GM12878 (cell line): ENCODE measurements at regions not wholly inside any gene's neighbourhood (a gene's known extent, or its start where the extent isn't known, plus 50 kb on each side); places are given as distances from the start of the nearest gene placed in this dataset.

Source experiments
- ATF7 ChIP-seq: fragments of 450-650 bp; IDR thresholded peaks from 2 replicates; pipeline ENCODE4 v1.6.1; 2016; ENCODE audit warnings: low read depth, mild to moderate bottlenecking
- CBFB ChIP-seq: IDR thresholded peaks from 2 replicates; pipeline ENCODE4 v1.6.1; 2016; ENCODE audit warnings: antibody characterized with exemption, low read depth
- CHD1 ChIP-seq: IDR thresholded peaks from 2 replicates; pipeline ENCODE4 v1.6.1; 2012; ENCODE audit warnings: low read depth, low read length, improper control_type of control experiment
- ESRRA ChIP-seq: IDR thresholded peaks from 2 replicates; pipeline ENCODE4 v1.6.1; 2012; ENCODE audit warnings: mild to moderate bottlenecking, low read length, improper control_type of control experiment
- ETV6 ChIP-seq, 2 experiments: fragments of 450-650 bp in 1 of 2; IDR thresholded peaks in 1 of 2; conservative IDR thresholded peaks in 1 of 2; 2 replicates each; pipeline ENCODE4 v1.6.1; 2014; ENCODE audit warnings: antibody characterized with exemption in 1 of 2, borderline replicate concordance in 1 of 2, low read depth in 1 of 2, mild to moderate bottlenecking in 1 of 2, moderate library complexity in 1 of 2
- EZH2 ChIP-seq: IDR thresholded peaks from 2 replicates; pipeline ENCODE4 v1.6.1; 2012; ENCODE audit warnings: low read depth, mild to moderate bottlenecking, control low read depth, inconsistent platforms, low read length, borderline replicate concordance; ENCODE audit not compliant: control insufficient read depth
- HDAC2 ChIP-seq: fragments of 200-600 bp; sonication (generic); IDR thresholded peaks from 2 replicates; pipeline ENCODE4 v1.6.1; 2017
- HDGF ChIP-seq: fragments of 450-650 bp; IDR thresholded peaks from 2 replicates; pipeline ENCODE4 v1.6.1; 2016; ENCODE audit warnings: antibody characterized with exemption
- KDM1A ChIP-seq: fragments of 200-600 bp; sonication (generic); IDR thresholded peaks from 2 replicates; pipeline ENCODE4 v1.6.1; 2016; ENCODE audit warnings: borderline replicate concordance
- MEF2A ChIP-seq: IDR thresholded peaks from 2 replicates; pipeline ENCODE4 v1.6.1; 2011; ENCODE audit warnings: low read depth, mild to moderate bottlenecking, low read length, moderate library complexity; ENCODE audit not compliant: insufficient read depth
- MTA3 ChIP-seq: IDR thresholded peaks from 2 replicates; pipeline ENCODE4 v1.6.1; 2012; ENCODE audit warnings: low read length, inconsistent platforms, borderline replicate concordance
- MYB ChIP-seq: fragments of 150-350 bp; IDR thresholded peaks from 2 replicates; pipeline ENCODE4 v1.6.1; 2014; ENCODE audit warnings: mild to moderate bottlenecking, low read depth, low read length, borderline replicate concordance
- MYC ChIP-seq: IDR thresholded peaks from 2 replicates; pipeline ENCODE4 v1.6.1; 2011; ENCODE audit warnings: mild to moderate bottlenecking, low read length, moderate library complexity, inconsistent platforms; ENCODE audit not compliant: insufficient read depth, insufficient replicate concordance, insufficient read length, severe bottlenecking
- NFIC ChIP-seq: IDR thresholded peaks from 2 replicates; pipeline ENCODE4 v1.6.1; 2012; ENCODE audit warnings: low read depth, mild to moderate bottlenecking, inconsistent platforms, low read length, moderate library complexity
- NRF1 ChIP-seq: conservative IDR thresholded peaks from 2 replicates; pipeline ENCODE4 v1.6.1; 2011; ENCODE audit warnings: mild to moderate bottlenecking, low read depth, low read length, improper control_type of control experiment
- PAX5 ChIP-seq: IDR thresholded peaks from 2 replicates; pipeline ENCODE4 v1.6.1; 2011; ENCODE audit warnings: low read depth, low read length, borderline replicate concordance
- POU2F2 ChIP-seq: IDR thresholded peaks from 3 replicates; pipeline ENCODE4 v1.6.1; 2011; ENCODE audit warnings: low read depth, mild to moderate bottlenecking, low read length, borderline replicate concordance
- RAD21 ChIP-seq: IDR thresholded peaks from 2 replicates; pipeline ENCODE4 v1.6.1; 2011; ENCODE audit warnings: mild to moderate bottlenecking, low read depth, low read length, moderate library complexity; ENCODE audit not compliant: insufficient read depth
- RCOR1 ChIP-seq: conservative IDR thresholded peaks from 2 replicates; pipeline ENCODE4 v1.6.1; 2012; ENCODE audit warnings: low read depth, low read length, improper control_type of control experiment
- SMARCA5 ChIP-seq: fragments of 450-650 bp; IDR thresholded peaks from 2 replicates; pipeline ENCODE4 v1.6.1; 2017; ENCODE audit warnings: mild to moderate bottlenecking
- SMC3 ChIP-seq: IDR thresholded peaks from 2 replicates; pipeline ENCODE4 v1.6.1; 2011; ENCODE audit warnings: low read length, improper control_type of control experiment, borderline replicate concordance
- SREBF2 ChIP-seq: IDR thresholded peaks from 2 replicates; pipeline ENCODE4 v1.6.1; 2012; ENCODE audit warnings: mild to moderate bottlenecking, low read length
- TBL1XR1 ChIP-seq: IDR thresholded peaks from 2 replicates; pipeline ENCODE4 v1.6.1; 2012; ENCODE audit warnings: low read depth, low read length, improper control_type of control experiment
- YBX1 ChIP-seq: fragments of 450-650 bp; IDR thresholded peaks from 2 replicates; pipeline ENCODE4 v1.6.1; 2016; ENCODE audit warnings: antibody characterized with exemption
- TF ChIP-seq, protein P1 (sequence below): fragments of 450-650 bp; IDR thresholded peaks from 2 replicates; pipeline ENCODE4 v1.6.1; 2017; ENCODE audit warnings: borderline replicate concordance
- TF ChIP-seq, protein P2 (sequence below): fragments of 450-650 bp; formaldehyde crosslinking; IDR thresholded peaks from 2 replicates; pipeline ENCODE4 v1.5.0; 2022; ENCODE audit warnings: mild to moderate bottlenecking, missing genetic modification characterization
- TF ChIP-seq, protein P3 (sequence below): IDR thresholded peaks from 2 replicates; pipeline ENCODE4 v1.6.1; 2011; ENCODE audit warnings: borderline replicate concordance, low read depth, mild to moderate bottlenecking, moderate library complexity, low read length; ENCODE audit not compliant: insufficient read depth, poor library complexity, severe bottlenecking

DNA sequence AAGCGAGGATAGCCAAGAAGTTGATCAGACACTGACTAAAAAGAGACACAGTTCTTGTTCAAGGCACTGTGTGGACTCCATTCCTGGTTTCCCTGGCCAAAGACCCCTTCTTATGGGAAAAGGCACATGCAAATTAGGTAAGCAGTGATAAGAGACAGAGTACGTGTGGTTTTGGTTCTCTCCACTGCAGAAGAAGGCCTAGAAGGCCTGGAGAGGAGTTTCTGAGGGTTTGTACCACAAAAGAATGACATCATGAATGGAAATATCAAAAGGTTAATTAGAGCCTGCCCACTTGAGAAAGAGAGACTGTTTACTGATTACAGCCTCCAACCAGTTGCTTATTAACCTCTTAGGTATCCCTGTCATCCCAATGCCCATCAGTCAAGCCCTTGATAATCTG is 137.5 kb downstream of the ZNF365 start (continued):
- TF ChIP-seq RCOR1 (no peak), HDGF (no peak), KDM1A (no peak), PAX5 (no peak), ESRRA (no peak), TBL1XR1 (no peak), RAD21 (no peak), CBFB (no peak), MYC (no peak), ETV6 (conservative IDR thresholded peaks at IDR 0.05 in 1 of 2, IDR thresholded peaks at IDR 0.05 in 1 of 2; ENCODE audit: borderline replicate concordance in 1 of 2, low read depth in 1 of 2) (no peak), MEF2A (no peak), MTA3 (no peak), SMARCA5 (no peak), YBX1 (no peak), SMC3 (no peak), MYB (no peak), EZH2 (no peak), SREBF2 (no peak), POU2F2 (peak; percentile 86; the same call in 2 of the 3 replicates), HDAC2 (no peak), ATF7 (peak; percentile 99), NRF1 (no peak), NFIC (peak; percentile 52; the same call in 1 of the 2 replicates), CHD1 (no peak)
- TF ChIP-seq, protein P1, sequence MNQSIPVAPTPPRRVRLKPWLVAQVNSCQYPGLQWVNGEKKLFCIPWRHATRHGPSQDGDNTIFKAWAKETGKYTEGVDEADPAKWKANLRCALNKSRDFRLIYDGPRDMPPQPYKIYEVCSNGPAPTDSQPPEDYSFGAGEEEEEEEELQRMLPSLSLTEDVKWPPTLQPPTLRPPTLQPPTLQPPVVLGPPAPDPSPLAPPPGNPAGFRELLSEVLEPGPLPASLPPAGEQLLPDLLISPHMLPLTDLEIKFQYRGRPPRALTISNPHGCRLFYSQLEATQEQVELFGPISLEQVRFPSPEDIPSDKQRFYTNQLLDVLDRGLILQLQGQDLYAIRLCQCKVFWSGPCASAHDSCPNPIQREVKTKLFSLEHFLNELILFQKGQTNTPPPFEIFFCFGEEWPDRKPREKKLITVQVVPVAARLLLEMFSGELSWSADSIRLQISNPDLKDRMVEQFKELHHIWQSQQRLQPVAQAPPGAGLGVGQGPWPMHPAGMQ: no peak
- TF ChIP-seq, protein P2, sequence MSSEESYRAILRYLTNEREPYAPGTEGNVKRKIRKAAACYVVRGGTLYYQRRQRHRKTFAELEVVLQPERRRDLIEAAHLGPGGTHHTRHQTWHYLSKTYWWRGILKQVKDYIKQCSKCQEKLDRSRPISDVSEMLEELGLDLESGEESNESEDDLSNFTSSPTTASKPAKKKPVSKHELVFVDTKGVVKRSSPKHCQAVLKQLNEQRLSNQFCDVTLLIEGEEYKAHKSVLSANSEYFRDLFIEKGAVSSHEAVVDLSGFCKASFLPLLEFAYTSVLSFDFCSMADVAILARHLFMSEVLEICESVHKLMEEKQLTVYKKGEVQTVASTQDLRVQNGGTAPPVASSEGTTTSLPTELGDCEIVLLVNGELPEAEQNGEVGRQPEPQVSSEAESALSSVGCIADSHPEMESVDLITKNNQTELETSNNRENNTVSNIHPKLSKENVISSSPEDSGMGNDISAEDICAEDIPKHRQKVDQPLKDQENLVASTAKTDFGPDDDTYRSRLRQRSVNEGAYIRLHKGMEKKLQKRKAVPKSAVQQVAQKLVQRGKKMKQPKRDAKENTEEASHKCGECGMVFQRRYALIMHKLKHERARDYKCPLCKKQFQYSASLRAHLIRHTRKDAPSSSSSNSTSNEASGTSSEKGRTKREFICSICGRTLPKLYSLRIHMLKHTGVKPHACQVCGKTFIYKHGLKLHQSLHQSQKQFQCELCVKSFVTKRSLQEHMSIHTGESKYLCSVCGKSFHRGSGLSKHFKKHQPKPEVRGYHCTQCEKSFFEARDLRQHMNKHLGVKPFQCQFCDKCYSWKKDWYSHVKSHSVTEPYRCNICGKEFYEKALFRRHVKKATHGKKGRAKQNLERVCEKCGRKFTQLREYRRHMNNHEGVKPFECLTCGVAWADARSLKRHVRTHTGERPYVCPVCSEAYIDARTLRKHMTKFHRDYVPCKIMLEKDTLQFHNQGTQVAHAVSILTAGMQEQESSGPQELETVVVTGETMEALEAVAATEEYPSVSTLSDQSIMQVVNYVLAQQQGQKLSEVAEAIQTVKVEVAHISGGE (CRISPR knock-in tag): no peak
- TF ChIP-seq, protein P3, sequence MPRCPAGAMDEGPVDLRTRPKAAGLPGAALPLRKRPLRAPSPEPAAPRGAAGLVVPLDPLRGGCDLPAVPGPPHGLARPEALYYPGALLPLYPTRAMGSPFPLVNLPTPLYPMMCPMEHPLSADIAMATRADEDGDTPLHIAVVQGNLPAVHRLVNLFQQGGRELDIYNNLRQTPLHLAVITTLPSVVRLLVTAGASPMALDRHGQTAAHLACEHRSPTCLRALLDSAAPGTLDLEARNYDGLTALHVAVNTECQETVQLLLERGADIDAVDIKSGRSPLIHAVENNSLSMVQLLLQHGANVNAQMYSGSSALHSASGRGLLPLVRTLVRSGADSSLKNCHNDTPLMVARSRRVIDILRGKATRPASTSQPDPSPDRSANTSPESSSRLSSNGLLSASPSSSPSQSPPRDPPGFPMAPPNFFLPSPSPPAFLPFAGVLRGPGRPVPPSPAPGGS: no peak
